SH-SY5Y (cell line): ENCODE measurements at regions not wholly inside any gene's neighbourhood (a gene's known extent, or its start where the extent isn't known, plus 50 kb on each side); places are given as distances from the start of the nearest gene placed in this dataset.

Experiments
- GATA2 ChIP-seq: IDR thresholded peaks from 2 replicates; pipeline ENCODE4 v1.6.1; 2011; ENCODE audit warnings: mild to moderate bottlenecking, low read depth, low read length
- GATA3 ChIP-seq: IDR thresholded peaks from 2 replicates; pipeline ENCODE4 v1.6.1; 2011; ENCODE audit warnings: low read depth, mild to moderate bottlenecking, low read length, moderate library complexity

DNA sequence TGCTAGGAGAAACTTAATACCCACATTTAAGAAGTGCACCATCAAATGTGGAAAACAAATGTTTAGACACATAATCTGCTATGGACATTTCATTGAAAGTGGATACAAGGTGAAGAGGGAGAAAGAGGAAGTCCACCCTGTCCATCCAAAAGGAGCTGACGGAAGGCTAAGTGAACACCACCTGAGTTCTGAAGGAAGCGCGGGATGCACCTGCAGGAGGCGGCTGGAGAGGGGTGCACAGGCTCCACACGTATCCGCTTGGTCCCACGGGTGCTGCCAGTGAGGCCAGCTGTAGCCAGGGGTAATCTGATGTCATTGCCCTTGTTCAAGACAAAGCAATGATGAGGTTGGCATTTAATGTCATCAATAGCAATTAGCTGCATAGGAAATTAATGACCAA is 75.9 kb upstream of the TMEM18 start:
- TF ChIP-seq GATA3 (no peak), GATA2 (no peak)
